GM18502 (cell line): ENCODE measurements at regions not wholly inside any gene's neighbourhood (a gene's known extent, or its start where the extent isn't known, plus 50 kb on each side); places are given as distances from the start of the nearest gene placed in this dataset.
"Not testable (repeated sequence)": the region's sequence is repeated elsewhere in the genome, so short reads cannot be mapped to it uniquely, and the experiment has no call there.

Experiments used
- ATAC-seq: cut with Tn5 transposase; IDR thresholded peaks from one replicate; pipeline ENCODE4 v1.9.1; 2021; ENCODE audit warnings: mild to moderate bottlenecking; ENCODE audit not compliant: unreplicated experiment, poor library complexity

DNA sequence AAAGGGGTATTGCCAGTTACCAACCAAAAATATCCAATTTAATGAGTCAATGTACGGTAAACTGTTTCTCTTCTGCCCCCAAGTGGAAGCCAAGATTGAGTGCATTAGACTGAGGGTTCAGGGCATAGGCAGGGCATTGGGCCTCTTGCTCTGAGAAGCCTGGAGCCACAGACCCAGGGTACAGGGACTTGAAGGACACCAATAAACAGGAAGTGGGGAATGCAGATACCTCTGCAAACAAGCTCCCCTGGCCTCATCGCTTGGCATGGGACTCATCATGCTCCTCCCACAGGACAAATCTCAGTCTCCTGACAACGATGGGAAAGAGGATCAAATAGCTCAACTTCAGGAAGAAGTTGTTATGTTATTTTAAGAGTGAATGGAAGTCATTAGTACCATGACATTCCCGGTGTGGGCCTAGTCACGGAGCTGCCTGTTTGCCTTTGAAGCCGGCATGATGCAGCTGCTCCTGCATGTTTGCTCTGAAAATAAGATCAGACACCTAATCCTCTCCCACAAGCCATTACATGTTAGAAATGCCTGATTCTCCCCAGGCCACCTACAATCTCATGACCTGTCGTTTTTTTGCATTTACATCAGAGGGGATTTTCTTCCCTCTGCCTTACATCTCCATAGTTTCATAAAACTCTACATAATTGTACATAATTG, 224.2 kb downstream of the RCHY1 start:
- no peak for ATAC-seq

DNA sequence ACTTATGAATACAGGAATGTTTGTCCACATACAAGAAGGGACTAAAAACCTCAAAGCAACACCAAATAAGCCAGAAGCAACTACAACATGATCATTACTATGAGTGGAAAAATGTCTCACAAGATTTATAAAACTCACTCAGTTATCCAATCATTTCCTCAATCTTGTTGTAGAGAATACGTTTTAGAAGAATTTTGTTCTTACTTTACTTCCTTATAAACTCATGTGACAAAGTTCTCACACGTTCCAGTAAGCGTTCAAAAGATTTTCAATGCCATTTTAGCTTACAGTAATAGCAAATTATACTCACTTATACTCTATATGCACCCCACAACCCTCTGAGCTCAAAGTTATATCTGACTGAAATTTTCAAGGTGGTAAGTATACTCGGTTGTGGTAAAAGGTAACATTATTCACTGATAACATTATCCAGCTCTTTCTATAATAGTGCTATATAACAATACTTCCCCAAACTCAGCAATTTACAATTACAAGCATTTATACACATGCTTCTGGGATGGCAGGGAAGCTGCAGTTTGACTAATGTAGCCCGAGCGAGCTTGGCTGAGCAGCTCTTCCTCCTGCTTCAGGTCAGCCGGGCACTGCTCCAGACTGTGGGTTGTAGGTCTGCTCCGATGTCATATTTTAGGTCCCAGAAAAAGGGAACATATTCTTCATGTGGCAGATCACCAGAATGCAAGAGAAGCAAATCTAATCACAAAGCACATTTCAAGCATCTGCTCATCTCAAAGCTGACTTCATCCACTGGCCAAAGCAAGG, 226.3 kb downstream of the RCHY1 start:
- ATAC-seq: no peak

DNA sequence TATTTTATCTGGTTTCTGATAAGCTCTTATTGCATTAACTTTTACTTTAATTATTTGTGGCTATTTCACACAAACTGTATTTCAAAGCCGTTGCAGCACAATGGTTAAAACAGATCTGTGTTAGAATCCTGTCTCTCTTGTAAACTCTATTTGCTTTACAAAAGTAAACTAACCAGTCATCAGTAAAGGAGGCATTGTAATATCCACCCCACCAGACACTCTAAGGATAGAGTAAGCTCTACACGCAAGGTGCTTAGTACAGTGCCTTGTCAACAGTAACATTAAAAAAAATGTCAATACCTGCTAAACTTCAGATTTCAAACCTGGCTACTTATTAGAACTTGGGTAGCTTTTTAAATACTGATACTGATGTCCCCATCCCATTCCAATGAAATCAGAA, 228.4 kb downstream of the RCHY1 start:
- ATAC-seq: no peak

DNA sequence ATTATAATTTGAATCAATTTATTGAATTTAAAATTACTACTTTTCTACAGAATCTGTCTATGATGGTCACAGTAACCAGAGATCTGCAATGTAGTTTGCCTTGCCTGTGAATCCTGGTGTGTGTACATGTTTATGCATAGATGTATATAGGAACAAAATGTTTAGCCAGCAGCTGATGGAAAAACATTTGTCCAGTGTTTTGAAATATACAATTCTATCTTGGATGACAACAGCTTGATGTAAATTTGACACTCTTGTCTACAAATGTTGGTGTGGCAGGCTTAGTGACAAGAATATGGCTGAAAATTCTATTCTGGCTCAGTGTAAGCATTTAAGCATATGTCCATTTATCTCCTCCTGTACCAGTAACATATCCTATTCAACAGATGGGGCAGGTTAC, 229.4 kb downstream of the RCHY1 start:
- no peak for ATAC-seq

DNA sequence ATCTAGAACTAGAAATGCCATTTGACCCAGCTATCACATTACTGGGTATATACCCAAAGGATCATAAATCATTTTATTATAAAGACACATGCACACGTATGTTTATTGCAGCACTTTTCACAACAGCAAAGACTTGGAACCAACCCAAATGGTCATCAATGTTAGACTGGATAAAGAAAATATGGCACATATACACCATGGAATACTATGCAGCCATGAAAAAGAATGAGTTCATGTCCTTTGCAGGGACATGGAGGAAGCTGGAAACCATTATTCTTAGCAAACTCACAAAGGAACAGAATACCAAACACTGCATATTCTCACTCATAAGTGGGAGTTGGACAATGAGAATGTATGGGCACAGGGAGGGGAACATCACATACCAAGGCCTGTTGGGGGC, 233.7 kb downstream of the RCHY1 start:
- ATAC-seq: not testable (repeated sequence)

DNA sequence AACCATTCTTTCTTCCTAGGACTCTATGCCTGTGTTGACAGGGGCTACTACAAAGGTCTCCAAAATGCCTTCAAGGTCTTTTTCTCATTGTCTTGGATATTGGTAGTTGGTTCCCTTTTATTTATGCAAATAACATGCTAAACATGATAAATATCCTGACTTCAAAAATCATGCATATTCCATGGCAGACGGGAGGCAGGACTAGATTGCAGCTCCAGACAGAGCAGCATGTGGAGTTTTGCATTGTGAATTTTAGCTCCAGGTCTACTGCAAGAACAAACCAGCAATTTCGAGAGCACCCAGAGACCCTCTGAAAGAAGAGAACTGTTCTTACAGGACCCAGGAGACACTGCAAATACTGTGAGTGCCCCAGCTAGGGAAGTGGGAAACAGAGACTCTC, 254.9 kb downstream of the RCHY1 start:
- no peak for ATAC-seq

DNA sequence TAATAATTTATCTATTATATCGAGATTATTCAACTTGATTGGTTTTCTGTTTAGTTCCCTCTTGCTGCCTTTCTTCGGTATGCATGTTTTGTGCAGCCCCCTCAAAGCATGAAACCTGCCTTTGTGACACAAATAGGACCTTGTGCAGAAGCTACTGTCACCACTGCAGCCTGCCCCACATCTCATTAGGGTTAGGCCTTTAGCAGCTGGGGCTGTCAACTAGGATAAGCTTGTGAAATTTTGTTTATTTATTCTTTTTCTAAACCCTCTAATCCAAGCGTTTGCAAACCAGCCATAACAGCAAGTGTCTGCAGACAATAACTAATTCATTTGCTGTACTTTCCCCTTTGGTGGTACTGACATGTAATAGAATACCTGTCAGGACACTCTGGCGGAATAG, 258.9 kb downstream of the RCHY1 start:
- no peak for ATAC-seq

DNA sequence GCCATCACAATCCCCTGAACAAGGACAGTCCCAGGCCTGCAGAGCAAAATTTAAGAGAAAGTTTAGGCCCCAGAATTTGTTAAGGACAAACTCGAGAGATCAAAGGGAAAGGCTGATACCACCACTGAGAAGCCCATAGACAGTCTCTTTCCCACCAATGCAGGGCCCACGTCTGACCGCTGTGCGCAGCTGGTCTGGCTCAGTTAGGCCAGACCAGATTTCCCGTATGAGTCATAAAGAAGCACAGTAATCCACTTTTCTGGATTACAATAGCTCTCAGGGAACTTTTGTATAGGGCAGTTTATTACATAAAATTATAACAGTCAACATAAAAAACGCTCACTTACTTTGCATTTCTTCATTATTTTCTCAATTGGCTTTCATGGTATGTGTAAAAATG, 259.5 kb downstream of the RCHY1 start:
- ATAC-seq: no peak

DNA sequence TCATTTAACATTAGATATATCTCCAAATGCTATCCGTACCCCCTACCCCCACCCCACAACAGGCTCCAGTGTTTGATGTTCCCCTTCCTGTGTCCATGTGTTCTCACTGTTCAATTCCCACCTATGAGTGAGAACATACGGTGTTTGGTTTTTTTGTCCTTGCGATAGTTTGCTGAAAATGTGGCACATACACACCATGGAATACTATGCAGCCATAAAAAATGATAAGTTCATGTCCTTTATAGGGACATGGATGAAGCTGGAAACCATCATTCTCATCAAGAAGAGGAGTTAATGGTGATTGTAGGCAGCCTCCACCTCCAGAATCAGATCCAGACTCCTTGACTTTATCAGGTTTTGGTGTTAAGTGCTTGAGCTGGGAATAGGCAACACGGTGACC, 261.1 kb downstream of the RCHY1 start:
- ATAC-seq: not testable (repeated sequence)

DNA sequence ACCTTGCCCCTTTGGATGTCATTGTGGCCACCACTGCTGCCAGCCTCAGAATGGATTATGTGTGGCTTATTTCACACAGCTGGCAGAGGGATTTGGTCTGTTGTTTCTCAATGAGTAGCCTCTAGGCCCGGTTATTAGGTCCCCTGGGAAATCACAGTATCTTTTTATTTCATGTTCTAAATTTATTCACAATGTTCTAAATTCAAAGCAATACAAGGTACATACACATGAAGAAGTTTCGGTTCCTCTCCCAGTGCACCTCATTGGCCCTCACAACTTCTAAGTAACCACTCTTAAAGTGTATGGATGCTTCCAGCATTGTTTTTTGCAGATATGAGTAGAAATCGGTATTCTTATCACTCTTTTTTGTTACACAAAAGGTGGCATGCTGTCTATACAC, 262.7 kb downstream of the RCHY1 start:
- ATAC-seq: peak; percentile 97

DNA sequence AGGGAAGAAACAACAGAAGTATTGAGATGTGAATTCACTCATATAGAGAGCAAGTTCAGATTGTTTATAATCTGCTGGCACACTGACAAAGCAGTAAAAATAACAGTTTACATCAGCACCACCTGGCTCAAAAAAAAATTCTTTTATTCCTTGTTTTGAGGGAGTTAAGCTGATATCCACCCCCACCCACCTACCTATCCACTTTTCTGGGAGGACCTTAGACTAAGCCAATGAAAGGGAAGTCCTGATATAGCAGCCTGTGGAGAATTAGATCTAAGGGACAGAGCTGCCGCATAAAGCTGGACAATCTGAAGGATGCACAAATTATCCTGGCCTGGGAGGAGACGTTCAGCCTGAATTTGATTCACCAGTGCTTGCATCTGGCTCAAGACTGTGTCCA, 264.5 kb downstream of the RCHY1 start:
- no peak for ATAC-seq

DNA sequence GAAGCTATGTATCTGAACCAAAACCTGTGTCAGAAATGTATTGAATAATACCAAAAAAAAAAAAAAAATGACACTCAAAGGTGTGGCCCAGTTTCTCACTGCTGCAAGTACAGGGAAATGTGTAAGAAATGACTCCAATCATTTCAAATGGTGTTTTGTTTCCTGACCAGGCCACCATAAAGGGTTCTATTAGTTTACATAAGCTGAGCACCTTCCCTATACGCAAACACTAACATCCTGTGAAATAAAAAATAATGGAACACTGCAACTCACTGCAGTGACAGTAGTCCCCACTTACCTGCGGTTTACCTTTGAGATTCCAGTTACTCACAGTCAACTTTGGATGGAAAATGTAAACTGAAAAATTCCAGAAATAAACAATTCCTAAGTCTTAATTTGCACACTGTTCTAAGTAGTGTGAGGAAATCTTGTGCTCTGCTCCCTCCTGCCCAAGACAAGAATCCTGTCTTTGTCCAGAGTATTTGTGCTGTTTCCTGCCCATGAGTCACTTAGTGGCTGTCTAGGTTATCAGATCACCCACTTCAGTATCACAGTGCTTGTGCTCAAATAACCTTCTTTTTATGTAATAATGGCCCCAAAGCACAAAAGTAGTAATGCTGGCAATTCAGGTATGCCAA, 265.3 kb downstream of the RCHY1 start:
- no peak for ATAC-seq

DNA sequence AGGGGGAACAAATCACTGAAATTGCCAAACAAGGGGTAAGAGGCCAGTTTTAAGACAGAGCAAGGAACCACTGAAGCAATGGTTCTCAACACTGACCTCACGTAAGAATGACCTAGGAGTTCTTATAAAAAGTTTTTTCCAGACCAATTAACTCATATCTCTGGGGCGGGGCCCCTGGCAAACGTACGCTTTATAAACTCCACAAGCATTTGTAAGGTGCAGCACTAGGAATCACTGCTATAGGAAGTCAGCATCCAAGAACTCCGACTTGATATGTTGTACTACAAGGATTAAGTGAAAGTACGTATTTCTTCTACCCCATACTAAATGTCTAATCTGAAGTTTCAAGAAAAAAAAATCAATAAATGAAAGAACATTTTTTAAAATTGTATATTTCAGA, 269.9 kb downstream of the RCHY1 start:
- ATAC-seq: no peak

DNA sequence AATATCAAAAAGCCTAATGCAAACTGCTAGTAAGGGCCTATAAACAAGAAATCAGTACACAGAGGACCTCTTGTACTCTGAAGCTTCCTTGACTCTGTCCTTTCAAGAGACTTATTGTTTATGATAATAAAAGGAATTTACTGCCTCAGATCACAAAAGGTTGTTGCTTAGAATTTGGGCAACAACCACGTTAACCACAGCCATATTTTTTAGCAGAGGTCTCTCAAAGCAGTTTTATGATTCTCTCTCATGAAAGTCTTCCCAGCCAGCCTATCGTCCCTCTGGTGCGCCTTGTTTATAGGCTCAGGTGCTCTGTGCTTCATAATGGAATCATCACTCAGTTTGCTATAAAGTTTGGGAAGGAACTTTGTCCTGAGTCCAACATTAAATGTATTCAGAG, 270.6 kb downstream of the RCHY1 start:
- no peak for ATAC-seq

DNA sequence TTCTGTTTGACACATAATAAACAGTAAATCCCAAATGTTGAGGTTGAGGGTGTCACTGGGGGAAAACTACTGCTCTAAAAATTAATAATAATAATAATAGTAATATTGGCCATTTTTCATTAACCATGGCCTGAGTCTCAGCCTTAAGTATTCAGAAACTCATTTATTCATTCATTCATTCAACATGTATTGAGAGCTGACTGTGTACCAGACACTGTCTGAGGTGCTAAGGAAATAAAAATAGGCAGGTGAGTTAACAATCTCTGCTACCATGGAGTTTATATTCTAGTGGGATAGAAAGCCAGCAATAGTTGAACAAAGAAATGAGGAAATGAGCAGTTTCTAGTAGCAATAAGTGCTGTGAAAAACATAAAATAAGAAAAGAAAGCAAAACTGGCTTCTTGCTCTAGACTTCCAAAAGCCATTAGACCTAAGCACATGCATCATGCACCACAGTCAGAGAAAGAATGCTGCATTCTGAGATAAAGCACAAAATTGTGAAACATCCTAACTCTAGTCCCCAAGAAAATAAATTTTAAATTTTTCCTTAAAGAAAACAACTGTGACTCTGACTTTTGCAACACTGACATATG, 278.7 kb downstream of the RCHY1 start:
- peak; percentile 99 for ATAC-seq

DNA sequence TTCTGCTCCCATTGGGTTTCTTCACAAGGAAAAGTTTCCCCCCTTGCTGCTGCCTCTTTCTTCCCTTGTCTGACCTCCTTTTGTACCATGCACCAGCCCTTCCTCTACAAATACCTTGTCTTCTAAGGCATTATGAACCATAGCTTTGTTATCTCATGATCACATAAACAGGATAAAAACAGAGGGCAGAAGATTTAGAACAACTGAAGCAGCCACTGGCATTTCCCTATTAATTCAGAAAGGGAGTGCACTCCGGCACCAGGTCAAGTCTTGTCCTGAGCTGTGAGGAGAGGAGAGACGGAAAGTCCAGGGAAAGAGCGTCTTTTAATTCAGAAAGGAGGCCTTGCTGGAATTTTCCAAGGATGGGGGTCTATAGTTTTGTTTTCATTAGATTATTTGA, 281.7 kb downstream of the RCHY1 start:
- ATAC-seq: no peak

DNA sequence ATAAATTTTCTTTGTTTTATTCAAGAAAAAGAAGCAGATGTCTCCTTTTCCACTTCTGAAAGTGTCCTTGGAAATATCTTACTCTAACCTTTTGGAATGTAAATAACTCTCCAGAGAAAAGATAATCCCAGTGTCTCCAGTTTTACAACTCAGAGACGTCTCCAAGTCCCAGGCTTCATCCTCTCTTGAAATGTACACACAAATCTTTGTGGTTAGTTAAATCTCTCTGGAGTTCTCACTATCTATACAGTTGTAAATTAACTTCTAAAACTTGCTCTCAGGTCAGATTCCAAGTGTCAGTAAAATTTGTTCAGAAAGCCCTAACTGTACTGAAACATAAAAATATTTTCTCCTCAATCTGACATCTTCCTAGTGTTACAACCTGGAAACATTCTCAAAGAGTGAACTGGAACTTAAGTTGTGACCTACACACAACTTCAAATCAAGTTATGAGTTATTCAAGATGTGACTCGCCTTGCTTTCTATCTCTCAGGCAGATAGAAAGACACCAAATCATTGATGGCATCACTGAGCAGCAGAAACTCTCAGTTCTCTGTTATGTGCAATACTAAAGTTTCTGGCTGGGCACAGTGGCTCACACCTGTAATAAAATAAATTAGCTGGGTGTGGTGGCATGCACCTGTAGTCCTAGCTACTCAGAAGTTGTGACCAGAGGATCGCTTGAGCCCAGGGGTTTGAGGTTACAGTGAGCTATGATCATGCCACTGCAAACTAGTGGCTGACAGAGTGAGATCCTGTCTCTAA, 284.2 kb downstream of the RCHY1 start:
- peak; percentile 86 for ATAC-seq

DNA sequence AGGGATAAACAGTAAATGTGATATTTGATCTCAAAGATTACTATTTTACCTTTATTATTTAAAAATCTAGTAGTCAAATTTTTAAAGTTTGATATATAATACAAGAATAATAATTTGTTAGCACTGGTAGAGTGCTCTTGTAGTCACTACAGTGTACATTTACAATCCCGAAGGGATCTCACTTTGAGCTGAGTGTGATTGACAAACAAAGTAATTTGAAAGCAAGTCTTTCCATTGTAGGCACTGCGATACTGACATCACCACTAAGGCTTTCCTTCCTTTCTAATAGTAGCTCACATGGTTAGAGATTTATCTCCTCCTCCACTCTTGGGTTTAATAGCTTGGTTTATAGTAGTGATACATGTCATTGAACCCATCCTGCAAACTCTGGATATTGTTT, 280.6 kb downstream of the PARM1 start:
- no peak for ATAC-seq

DNA sequence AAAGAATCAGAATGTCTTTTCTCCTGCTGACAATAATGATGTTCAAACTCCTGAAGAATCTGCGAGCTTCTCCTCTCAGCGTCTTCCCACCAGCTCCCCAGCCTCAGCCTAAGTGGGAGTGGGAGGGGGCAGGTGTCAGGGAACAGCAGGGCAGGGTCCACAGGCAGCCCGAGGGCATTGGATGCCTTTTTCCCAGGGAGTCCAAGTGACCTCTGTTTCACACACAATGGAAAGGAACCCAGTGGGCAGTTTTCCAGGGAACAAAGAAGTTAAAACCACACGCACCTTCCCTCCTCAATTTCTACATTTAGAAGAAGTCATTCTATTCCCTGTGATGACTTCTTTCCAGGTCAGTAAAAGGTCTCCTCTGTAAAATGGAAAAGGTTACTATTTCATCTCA, 278.5 kb downstream of the PARM1 start:
- ATAC-seq: no peak

DNA sequence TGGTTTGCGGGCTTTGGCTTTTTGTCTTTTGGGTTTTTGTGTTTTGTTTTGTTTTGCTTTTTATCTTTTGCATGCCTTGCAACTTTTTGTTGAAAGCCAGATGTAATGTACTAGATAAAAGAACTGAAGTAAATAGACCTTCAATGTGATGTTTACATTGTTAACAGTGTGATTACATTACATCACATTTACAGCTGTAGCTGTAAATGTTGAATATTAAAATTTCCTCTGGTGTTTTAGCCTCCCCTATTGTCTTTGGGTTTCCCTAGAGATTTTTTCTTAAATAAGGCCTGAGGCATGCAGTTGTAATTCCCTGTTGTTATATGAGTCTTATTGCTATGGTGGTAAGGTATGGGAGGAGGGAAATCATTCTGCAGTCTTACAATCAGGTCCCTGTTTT, 275.0 kb downstream of the PARM1 start:
- ATAC-seq: no peak

DNA sequence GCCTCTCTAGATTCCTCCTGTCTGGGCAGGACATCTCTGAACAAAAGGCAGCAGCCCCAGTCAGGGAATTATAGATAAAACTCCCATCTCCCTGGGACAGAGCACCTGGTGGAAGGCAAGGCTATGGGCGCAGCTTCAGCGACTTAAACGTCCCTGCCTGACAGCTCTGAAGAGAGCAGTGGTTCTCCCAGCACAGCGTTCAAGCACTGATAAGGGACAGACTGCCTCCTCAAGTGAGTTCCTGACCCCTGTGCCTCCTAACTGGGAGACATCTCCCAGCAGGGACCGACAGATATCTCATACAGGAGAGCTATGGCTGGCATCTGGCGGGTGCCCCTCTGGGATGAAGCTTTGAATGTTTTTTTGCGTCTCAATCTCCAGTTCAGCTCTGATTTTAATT, 262.2 kb downstream of the PARM1 start:
- ATAC-seq: no peak
